WTC11 (cell line): ENCODE measurements at regions not wholly inside any gene's neighbourhood (a gene's known extent, or its start where the extent isn't known, plus 50 kb on each side); places are given as distances from the start of the nearest gene placed in this dataset.

Experiments used
- ATAC-seq: fragments of 200-7000 bp; cut with Tn5 transposase; 2 replicates; pipeline ENCODE4 v1.10.0; 2021; ENCODE audit warnings: mild to moderate bottlenecking, moderate library complexity
- CTCF ChIA-PET: fragments of 300-600 bp; sonication (Branson Sonifier 250); formaldehyde crosslinking; loops from one replicate; lab custom pipeline; 2021; ENCODE audit warnings: antibody characterized with exemption; lab: Charles Lee
- POLR2A ChIA-PET: fragments of 350-600 bp; sonication (Branson Sonifier 250); formaldehyde crosslinking; loops from one replicate; lab custom pipeline; 2021; ENCODE audit warnings: antibody characterized with exemption; lab: Charles Lee
- DNase-seq: peaks from one replicate; pipeline ENCODE4 v3.0.0; 2021; ENCODE audit warnings: low spot score
- H3K27ac Mint-ChIP-seq: 2 replicates; pipeline ENCODE4 v1.8.0; 2021; ENCODE audit warnings: mixed read lengths
- H3K27me3 Mint-ChIP-seq: 2 replicates; pipeline ENCODE4 v1.8.0; 2021; ENCODE audit warnings: low read depth, mild to moderate bottlenecking, moderate library complexity, mixed read lengths
- H3K36me3 Mint-ChIP-seq: 2 replicates; pipeline ENCODE4 v1.8.0; 2021; ENCODE audit warnings: mixed read lengths
- H3K4me1 Mint-ChIP-seq: 2 replicates; pipeline ENCODE4 v1.8.0; 2022; ENCODE audit warnings: mixed read lengths
- H3K4me3 Mint-ChIP-seq: 2 replicates; pipeline ENCODE4 v1.8.0; 2021; ENCODE audit warnings: mild to moderate bottlenecking, moderate library complexity, mixed read lengths
- H3K9me3 Mint-ChIP-seq: 2 replicates; pipeline ENCODE4 v1.8.0; 2021; ENCODE audit warnings: mixed read lengths
- AFF4 ChIP-seq: sonication (generic); formaldehyde crosslinking; IDR thresholded peaks from 2 replicates; pipeline ENCODE4 v1.8.1; 2023; ENCODE audit warnings: mild to moderate bottlenecking, missing genetic modification reagents, borderline replicate concordance
- ATF6 ChIP-seq: sonication (generic); formaldehyde crosslinking; IDR thresholded peaks from 2 replicates; pipeline ENCODE4 v1.8.1; 2023; ENCODE audit warnings: mild to moderate bottlenecking, missing genetic modification reagents
- E2F5 ChIP-seq: sonication (generic); formaldehyde crosslinking; IDR thresholded peaks from 2 replicates; pipeline ENCODE4 v1.8.1; 2022; ENCODE audit warnings: mild to moderate bottlenecking, moderate library complexity, missing genetic modification reagents
- EMX1 ChIP-seq: fragments of 250-450 bp; sonication (Bioruptor Pico); IDR thresholded peaks from 2 replicates; pipeline ENCODE4 v1.8.0; 2021; ENCODE audit warnings: mild to moderate bottlenecking
- ERG ChIP-seq: fragments of 250-450 bp; sonication (Bioruptor Pico); IDR thresholded peaks from 2 replicates; pipeline ENCODE4 v1.8.0; 2021; ENCODE audit warnings: mild to moderate bottlenecking
- ESRRA ChIP-seq: sonication (generic); formaldehyde crosslinking; IDR thresholded peaks from 2 replicates; pipeline ENCODE4 v1.8.1; 2022; ENCODE audit warnings: mild to moderate bottlenecking, missing genetic modification reagents, borderline replicate concordance
- HMGA2 ChIP-seq: fragments of 250-450 bp; sonication (Bioruptor Pico); IDR thresholded peaks from 2 replicates; pipeline ENCODE4 v1.4.0; 2021; ENCODE audit warnings: mild to moderate bottlenecking, moderate library complexity
- JUN ChIP-seq: sonication (generic); formaldehyde crosslinking; IDR thresholded peaks from 2 replicates; pipeline ENCODE4 v1.8.0; 2023; ENCODE audit warnings: mild to moderate bottlenecking, missing genetic modification reagents
- NR2C2 ChIP-seq: sonication (generic); formaldehyde crosslinking; IDR thresholded peaks from 2 replicates; pipeline ENCODE4 v1.8.0; 2022; ENCODE audit warnings: mild to moderate bottlenecking, missing genetic modification reagents
- NR3C1 ChIP-seq: sonication (generic); formaldehyde crosslinking; conservative IDR thresholded peaks from 2 replicates; pipeline ENCODE4 v1.8.1; 2023; ENCODE audit warnings: low read depth, mild to moderate bottlenecking, missing genetic modification reagents
- PREB ChIP-seq: sonication (generic); formaldehyde crosslinking; IDR thresholded peaks from 2 replicates; pipeline ENCODE4 v1.8.1; 2022; ENCODE audit warnings: mild to moderate bottlenecking, missing genetic modification reagents, moderate library complexity, borderline replicate concordance
- SOX15 ChIP-seq: fragments of 250-450 bp; sonication (Bioruptor Pico); IDR thresholded peaks from 2 replicates; pipeline ENCODE4 v1.9.0; 2021; ENCODE audit warnings: mild to moderate bottlenecking
- ZSCAN18 ChIP-seq: fragments of 250-450 bp; sonication (Bioruptor Pico); IDR thresholded peaks from 2 replicates; pipeline ENCODE4 v2.1.2; 2022; ENCODE audit warnings: mild to moderate bottlenecking, moderate library complexity

GRCh38 chrX:82335772-82336171 is 1133.9 kb downstream of the SH3BGRL start:
- no peak for DNase-seq
- no peaks in the 10 kb centered on the region for H3K36me3 Mint-ChIP-seq
- H3K9me3 Mint-ChIP-seq = no peaks in the 10 kb centered on the region
- H3K4me3 Mint-ChIP-seq = no peak overlapping the region
- H3K27me3 Mint-ChIP-seq = no peaks in the 10 kb centered on the region
- H3K27ac Mint-ChIP-seq = no peak overlapping the region
- ATAC-seq = no peak
- ChIA-PET CTCF (no interaction called here), POLR2A (no interaction called here)
- H3K4me1 Mint-ChIP-seq = peaks cover 29% of the 10 kb centered on the region
- TF ChIP-seq ZSCAN18 (no peak), HMGA2 (CRISPR knock-in tag) (no peak), NR2C2 (CRISPR knock-in tag) (no peak), SOX15 (no peak)

- Mint-ChIP-seq H3K9me3 (peaks cover 8% of the 10 kb centered on the region), H3K27ac (no peak overlapping the region), H3K4me1 (no peaks in the 10 kb centered on the region), H3K4me3 (no peak overlapping the region), H3K36me3 (no peaks in the 10 kb centered on the region; the same call in 1 of the 2 replicates), H3K27me3 (no peaks in the 10 kb centered on the region)
- DNase-seq (no peak), ATAC-seq (no peak)
- TF ChIP-seq NR2C2 (CRISPR knock-in tag) (no peak), PREB (CRISPR knock-in tag) (no peak), AFF4 (CRISPR knock-in tag) (no peak), ATF6 (no peak), EMX1 (CRISPR knock-in tag) (no peak), JUN (CRISPR knock-in tag) (no peak), E2F5 (CRISPR knock-in tag) (no peak), ESRRA (CRISPR knock-in tag) (no peak), NR3C1 (no peak), ERG (no peak)
- ChIA-PET CTCF (no interaction called here), POLR2A (no interaction called here)
Measured at GRCh38 chrX:82342531-82342930, 1140.6 kb downstream of the SH3BGRL start.
